ENCODE measurements at regions not wholly inside any gene's neighbourhood (a gene's known extent, or its start where the extent isn't known, plus 50 kb on each side); places are given as distances from the start of the nearest gene placed in this dataset.
"Not testable (repeated sequence)": the region's sequence is repeated elsewhere in the genome, so short reads cannot be mapped to it uniquely, and the experiment has no call there.

GRCh38 chr6:127406722-127407121, 52.5 kb downstream of the KIAA0408 start:
- H3K9me3 ChIP-seq; ATAC-seq; intact Hi-C loops (cut with DNase I, micrococcal nuclease); DNase-seq; H3K4me1 ChIP-seq (ENCODE audit: low read depth); H3K4me3 ChIP-seq; H3K36me3 ChIP-seq (ENCODE audit: low read depth): not testable (repeated sequence)

GRCh38 chr6:127406122-127406521, 53.1 kb downstream of the KIAA0408 start:
- TF ChIP-seq, protein P1, sequence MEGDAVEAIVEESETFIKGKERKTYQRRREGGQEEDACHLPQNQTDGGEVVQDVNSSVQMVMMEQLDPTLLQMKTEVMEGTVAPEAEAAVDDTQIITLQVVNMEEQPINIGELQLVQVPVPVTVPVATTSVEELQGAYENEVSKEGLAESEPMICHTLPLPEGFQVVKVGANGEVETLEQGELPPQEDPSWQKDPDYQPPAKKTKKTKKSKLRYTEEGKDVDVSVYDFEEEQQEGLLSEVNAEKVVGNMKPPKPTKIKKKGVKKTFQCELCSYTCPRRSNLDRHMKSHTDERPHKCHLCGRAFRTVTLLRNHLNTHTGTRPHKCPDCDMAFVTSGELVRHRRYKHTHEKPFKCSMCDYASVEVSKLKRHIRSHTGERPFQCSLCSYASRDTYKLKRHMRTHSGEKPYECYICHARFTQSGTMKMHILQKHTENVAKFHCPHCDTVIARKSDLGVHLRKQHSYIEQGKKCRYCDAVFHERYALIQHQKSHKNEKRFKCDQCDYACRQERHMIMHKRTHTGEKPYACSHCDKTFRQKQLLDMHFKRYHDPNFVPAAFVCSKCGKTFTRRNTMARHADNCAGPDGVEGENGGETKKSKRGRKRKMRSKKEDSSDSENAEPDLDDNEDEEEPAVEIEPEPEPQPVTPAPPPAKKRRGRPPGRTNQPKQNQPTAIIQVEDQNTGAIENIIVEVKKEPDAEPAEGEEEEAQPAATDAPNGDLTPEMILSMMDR (IDR thresholded peaks at IDR 0.05), result no peak
- intact Hi-C loops (cut with DNase I, micrococcal nuclease), result no loop called here
- DNase-seq (no peak), ATAC-seq (peak; percentile 96)
- no peak overlapping the region for H3K4me3 ChIP-seq
- no peaks in the 10 kb centered on the region for H3K9me3 ChIP-seq
- no peaks in the 10 kb centered on the region for H3K4me1 ChIP-seq (ENCODE audit: low read depth)
- H3K36me3 ChIP-seq (ENCODE audit: low read depth), result no peaks in the 10 kb centered on the region

GRCh38 chr6:127404594-127405178, 54.5 kb downstream of the KIAA0408 start:
- H3K9me3 ChIP-seq, result no peaks in the 10 kb centered on the region
- H3K36me3 ChIP-seq (ENCODE audit: low read depth), result no peaks in the 10 kb centered on the region
- DNase-seq, result no peak
- peak; percentile 12 for ATAC-seq
- no peak overlapping the region for H3K4me3 ChIP-seq
- TF ChIP-seq, protein P1 (IDR thresholded peaks at IDR 0.05), result no peak
- no peaks in the 10 kb centered on the region for H3K4me1 ChIP-seq (ENCODE audit: low read depth)
- intact Hi-C loops (cut with DNase I, micrococcal nuclease), result no loop called here

DNA sequence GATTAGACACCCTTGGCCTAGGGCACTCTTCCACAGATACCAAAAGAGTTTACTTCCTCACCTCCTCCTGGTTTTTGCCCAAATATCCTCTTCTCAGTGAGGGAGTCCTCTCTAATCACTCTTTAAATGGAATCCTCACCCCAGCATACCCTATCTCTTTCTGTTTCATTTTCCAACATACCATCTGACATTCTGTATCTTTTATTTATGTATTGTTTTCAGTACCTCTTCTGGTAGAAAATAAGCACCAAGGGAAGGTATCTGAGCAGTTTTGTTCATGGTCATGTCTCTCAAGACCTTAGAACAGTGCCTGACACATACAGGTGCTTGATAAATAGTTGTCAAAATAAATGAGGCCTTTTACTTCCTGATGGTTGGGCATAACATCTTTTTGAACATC, 55.1 kb downstream of the KIAA0408 start:
- intact Hi-C loops (cut with DNase I, micrococcal nuclease), result no loop called here
- H3K9me3 ChIP-seq, result no peaks in the 10 kb centered on the region
- TF ChIP-seq, protein P1 (IDR thresholded peaks at IDR 0.05), result no peak
- H3K4me1 ChIP-seq (ENCODE audit: low read depth), result no peaks in the 10 kb centered on the region
- ATAC-seq, result no peak
- DNase-seq, result no peak
- H3K36me3 ChIP-seq (ENCODE audit: low read depth), result no peaks in the 10 kb centered on the region
- H3K4me3 ChIP-seq, result no peak overlapping the region

GRCh38 chr6:127403636-127404035, 55.6 kb downstream of the KIAA0408 start:
- DNase-seq, result no peak
- Histone ChIP-seq H3K36me3 (ENCODE audit: low read depth) (no peaks in the 10 kb centered on the region), H3K4me3 (no peak overlapping the region), H3K9me3 (no peaks in the 10 kb centered on the region), H3K4me1 (ENCODE audit: low read depth) (no peaks in the 10 kb centered on the region)
- intact Hi-C loops (cut with DNase I, micrococcal nuclease), result no loop called here
- ATAC-seq, result peak; percentile 78
- TF ChIP-seq, protein P1 (IDR thresholded peaks at IDR 0.05), result no peak

GRCh38 chr6:127402890-127403617, 56.1 kb downstream of the KIAA0408 start:
- TF ChIP-seq, protein P1 (IDR thresholded peaks at IDR 0.05), result no peak
- no peaks in the 10 kb centered on the region for H3K9me3 ChIP-seq
- H3K4me3 ChIP-seq, result no peak overlapping the region
- DNase-seq (no peak), ATAC-seq (peak; percentile 15)
- intact Hi-C loops (cut with DNase I, micrococcal nuclease), result no loop called here
- peaks cover 4% of the 10 kb centered on the region for H3K4me1 ChIP-seq (ENCODE audit: low read depth)
- no peaks in the 10 kb centered on the region for H3K36me3 ChIP-seq (ENCODE audit: low read depth)

Measured in mucosa of descending colon (tissue), 3 donors.